ENCODE measurements at regions not wholly inside any gene's neighbourhood (a gene's known extent, or its start where the extent isn't known, plus 50 kb on each side); places are given as distances from the start of the nearest gene placed in this dataset.
"Not testable (repeated sequence)": the region's sequence is repeated elsewhere in the genome, so short reads cannot be mapped to it uniquely, and the experiment has no call there.

GRCh38 chr16:88132836-88133506 lies 181.7 kb downstream of the BANP start:
- ChIA-PET POLR2A (interaction anchor here (0.5 kb wide), 1 partner anchor 1108 kb away, joined by 3 read pairs; no protein-coding TSS in a partner anchor), CTCF (no interaction called here)
- DNase-seq (no peak), ATAC-seq (ENCODE audit: low read depth) (no peak)
- no peaks in the 10 kb centered on the region for H3K4me1 ChIP-seq (ENCODE audit: control insufficient read depth in 2 of 2, insufficient read depth in 2 of 2, low read length in 2 of 2)
- Mint-ChIP-seq H3K9me3 (ENCODE audit: insufficient read depth) (no peaks in the 10 kb centered on the region), H3K27me3 (peaks cover 3% of the 10 kb centered on the region), H3K4me1 (no peaks in the 10 kb centered on the region), H3K27ac (no peak overlapping the region), H3K4me3 (no peak overlapping the region)
- H3K79me2 ChIP-seq (ENCODE audit: control insufficient read depth, insufficient read depth, low read length) = no peaks in the 10 kb centered on the region
- no peak overlapping the region for H2AFZ ChIP-seq (ENCODE audit: insufficient read depth, low read depth, low read length, poor library complexity, severe bottlenecking)
- no peak overlapping the region for H3K4me2 ChIP-seq (replicated peaks; ENCODE audit: low read depth, low read length, poor library complexity, severe bottlenecking)
- no peak overlapping the region for H3K4me3 ChIP-seq (ENCODE audit: control extremely low read depth in 1 of 5, extremely low read depth in 1 of 5, insufficient read depth in 1 of 5, low read depth in 2 of 5, low read length in 4 of 5)
- H3K27ac ChIP-seq (ENCODE audit: low read length in 2 of 2) = no peak overlapping the region
- H3K9ac ChIP-seq (ENCODE audit: low read length) = no peak overlapping the region
- no peaks in the 10 kb centered on the region for H3K36me3 ChIP-seq (replicated peaks in 1 of 2; ENCODE audit: control extremely low read depth in 1 of 2, control insufficient read depth in 1 of 2, extremely low read depth in 1 of 2, insufficient read depth in 2 of 2, low read length in 1 of 2)
- 91% methylated on average over 23 of the region's 27 CpGs for WGBS (ENCODE audit: insufficient coverage)
- H4K20me1 ChIP-seq (ENCODE audit: control insufficient read depth, insufficient read depth, low read length, poor library complexity, severe bottlenecking) = no peaks in the 10 kb centered on the region
- H3K27me3 ChIP-seq (replicated peaks in 1 of 4; ENCODE audit: control extremely low read depth in 1 of 4, control insufficient read depth in 3 of 4, insufficient read depth in 4 of 4, low read length in 3 of 4) = no peaks in the 10 kb centered on the region
- H3K9me3 ChIP-seq (ENCODE audit: control extremely low read depth in 1 of 3, control insufficient read depth in 2 of 3, insufficient read depth in 1 of 3, low read length in 2 of 3) = peaks cover 0 to 4% (median 0%) of the 10 kb centered on the region in 3 donors
- TF ChIP-seq EZH2 (IDR thresholded peaks at IDR 0.05; ENCODE audit: borderline replicate concordance, insufficient read depth, low read depth, low read length, poor library complexity, severe bottlenecking) (no peak), CTCF (IDR thresholded peaks at IDR 0.05) (no peak)
- intact Hi-C loops (cut with micrococcal nuclease) = no loop called here

GRCh38 chr16:88133507-88133843 lies 182.2 kb downstream of the BANP start:
- H3K27me3 Mint-ChIP-seq = peaks cover 3% of the 10 kb centered on the region
- no peaks in the 10 kb centered on the region for H3K36me3 ChIP-seq (replicated peaks in 1 of 2; ENCODE audit: control extremely low read depth in 1 of 2, control insufficient read depth in 1 of 2, extremely low read depth in 1 of 2, insufficient read depth in 2 of 2, low read length in 1 of 2)
- no peaks in the 10 kb centered on the region for H3K4me1 ChIP-seq (ENCODE audit: control insufficient read depth in 2 of 2, insufficient read depth in 2 of 2, low read length in 2 of 2)
- ChIA-PET CTCF (no interaction called here), POLR2A (interaction anchor here (0.5 kb wide), 1 partner anchor 1107 kb away, joined by 3 read pairs; no protein-coding TSS in a partner anchor)
- H3K9me3 Mint-ChIP-seq (ENCODE audit: insufficient read depth) = peaks cover 4% of the 10 kb centered on the region
- no peak overlapping the region for H2AFZ ChIP-seq (ENCODE audit: insufficient read depth, low read depth, low read length, poor library complexity, severe bottlenecking)
- TF ChIP-seq EZH2 (IDR thresholded peaks at IDR 0.05; ENCODE audit: borderline replicate concordance, insufficient read depth, low read depth, low read length, poor library complexity, severe bottlenecking) (no peak), CTCF (IDR thresholded peaks at IDR 0.05) (no peak)
- H3K4me1 Mint-ChIP-seq = no peaks in the 10 kb centered on the region
- H3K27ac ChIP-seq (ENCODE audit: low read length in 2 of 2) = no peak overlapping the region
- peaks cover 0 to 8% (median 5%) of the 10 kb centered on the region in 3 donors for H3K9me3 ChIP-seq (ENCODE audit: control extremely low read depth in 1 of 3, control insufficient read depth in 2 of 3, insufficient read depth in 1 of 3, low read length in 2 of 3)
- no peak overlapping the region for H3K4me2 ChIP-seq (replicated peaks; ENCODE audit: low read depth, low read length, poor library complexity, severe bottlenecking)
- H3K27ac Mint-ChIP-seq = no peak overlapping the region
- no peak overlapping the region for H3K4me3 ChIP-seq (ENCODE audit: control extremely low read depth in 1 of 5, extremely low read depth in 1 of 5, insufficient read depth in 1 of 5, low read depth in 2 of 5, low read length in 4 of 5)
- no peak overlapping the region for H3K9ac ChIP-seq (ENCODE audit: low read length)
- H3K79me2 ChIP-seq (ENCODE audit: control insufficient read depth, insufficient read depth, low read length) = no peaks in the 10 kb centered on the region
- H3K27me3 ChIP-seq (replicated peaks in 1 of 4; ENCODE audit: control extremely low read depth in 1 of 4, control insufficient read depth in 3 of 4, insufficient read depth in 4 of 4, low read length in 3 of 4) = no peaks in the 10 kb centered on the region
- intact Hi-C loops (cut with micrococcal nuclease) = no loop called here
- H3K4me3 Mint-ChIP-seq = no peak overlapping the region
- no peak for DNase-seq
- H4K20me1 ChIP-seq (ENCODE audit: control insufficient read depth, insufficient read depth, low read length, poor library complexity, severe bottlenecking) = no peaks in the 10 kb centered on the region
- no peak for ATAC-seq (ENCODE audit: low read depth)
- WGBS (ENCODE audit: insufficient coverage) = 100% methylated on average over 1 of the region's 4 CpGs

- H3K9me3 ChIP-seq (ENCODE audit: control extremely low read depth in 1 of 3, control insufficient read depth in 2 of 3, insufficient read depth in 1 of 3, low read length in 2 of 3) = peaks cover 0 to 16% (median 12%) of the 10 kb centered on the region in 3 donors
- H3K9ac ChIP-seq (ENCODE audit: low read length); intact Hi-C loops (cut with micrococcal nuclease); H2AFZ ChIP-seq (ENCODE audit: insufficient read depth, low read depth, low read length, poor library complexity, severe bottlenecking); ATAC-seq (ENCODE audit: low read depth); H3K4me2 ChIP-seq (replicated peaks; ENCODE audit: low read depth, low read length, poor library complexity, severe bottlenecking); H3K79me2 ChIP-seq (ENCODE audit: control insufficient read depth, insufficient read depth, low read length); H3K27me3 ChIP-seq (replicated peaks in 1 of 4; ENCODE audit: control extremely low read depth in 1 of 4, control insufficient read depth in 3 of 4, insufficient read depth in 4 of 4, low read length in 3 of 4); CTCF ChIA-PET; H4K20me1 ChIP-seq (ENCODE audit: control insufficient read depth, insufficient read depth, low read length, poor library complexity, severe bottlenecking); H3K4me1 Mint-ChIP-seq; H3K4me1 ChIP-seq (ENCODE audit: control insufficient read depth in 2 of 2, insufficient read depth in 2 of 2, low read length in 2 of 2); H3K27ac ChIP-seq (ENCODE audit: low read length in 2 of 2); H3K27me3 Mint-ChIP-seq; DNase-seq; H3K9me3 Mint-ChIP-seq (ENCODE audit: insufficient read depth); H3K27ac Mint-ChIP-seq; H3K36me3 ChIP-seq (replicated peaks in 1 of 2; ENCODE audit: control extremely low read depth in 1 of 2, control insufficient read depth in 1 of 2, extremely low read depth in 1 of 2, insufficient read depth in 2 of 2, low read length in 1 of 2); H3K4me3 ChIP-seq (ENCODE audit: control extremely low read depth in 1 of 5, extremely low read depth in 1 of 5, insufficient read depth in 1 of 5, low read depth in 2 of 5, low read length in 4 of 5); H3K4me3 Mint-ChIP-seq: not testable (repeated sequence)
- POLR2A ChIA-PET = interaction anchor here (0.5 kb wide), 1 partner anchor 53 kb away, joined by 12 read pairs; no protein-coding TSS in a partner anchor
- WGBS (ENCODE audit: insufficient coverage) = 88% methylated on average over 8 of the region's 21 CpGs
Measured at GRCh38 chr16:88134172-88134898, 183.1 kb downstream of the BANP start.
